ENCODE measurements at regions not wholly inside any gene's neighbourhood (a gene's known extent, or its start where the extent isn't known, plus 50 kb on each side); places are given as distances from the start of the nearest gene placed in this dataset.

DNA sequence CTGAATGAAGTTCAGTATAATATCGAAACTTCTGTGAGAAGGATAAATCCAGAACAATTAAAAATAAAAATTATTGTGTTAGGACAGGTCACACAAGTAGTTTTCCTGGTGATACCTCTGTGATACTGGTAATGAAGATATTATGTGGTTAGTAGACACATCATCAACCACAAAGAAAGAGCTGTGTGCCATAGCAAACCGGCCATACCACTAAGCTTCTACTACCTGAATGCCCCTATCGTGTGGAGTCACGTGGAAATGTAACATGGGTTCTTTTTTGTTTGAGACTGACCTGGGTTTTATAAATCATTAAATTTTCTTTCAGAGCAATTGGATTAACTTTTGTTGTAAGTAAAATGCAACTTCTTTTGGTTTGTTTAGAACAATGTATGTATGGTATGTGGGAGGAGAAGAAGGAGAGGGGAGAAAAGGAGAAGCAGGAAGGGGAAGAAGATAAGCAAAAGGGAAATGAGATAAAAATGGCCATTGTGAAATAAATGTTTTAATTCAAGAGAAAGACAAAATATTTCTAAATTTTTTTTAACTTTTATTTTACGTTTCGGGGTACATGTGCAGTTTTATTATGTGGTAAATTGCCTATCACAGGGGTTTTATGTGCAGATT is 58.2 kb upstream of the LRRC8B start:
- intact Hi-C loops (cut with micrococcal nuclease; ENCODE audit: unreplicated experiment) = no loop called here
- H3K36me3 ChIP-seq (ENCODE audit: control insufficient read depth, insufficient read depth, low read length) = no peaks in the 10 kb centered on the region
- TF ChIP-seq CTCF (IDR thresholded peaks at IDR 0.05; ENCODE audit: insufficient read depth in 1 of 2, low read depth in 1 of 2, low read length in 1 of 2, severe bottlenecking in 1 of 2, unreplicated experiment in 1 of 2) = no peak
- no peaks in the 10 kb centered on the region for H3K36me3 Mint-ChIP-seq (ENCODE audit: insufficient read depth, unreplicated experiment)
- no peaks in the 10 kb centered on the region for H3K9me3 Mint-ChIP-seq (ENCODE audit: unreplicated experiment)
- no TSS peak for BruUV-seq (replicated peaks)
- peaks cover 15% of the 10 kb centered on the region for H3K4me1 Mint-ChIP-seq (ENCODE audit: low read depth, unreplicated experiment)
- H3K27me3 ChIP-seq (replicated peaks; ENCODE audit: control insufficient read depth, insufficient read depth, low read length) = no peaks in the 10 kb centered on the region
- CTCF ChIA-PET = no interaction called here
- no peaks in the 10 kb centered on the region for H3K4me1 ChIP-seq
- no peaks in the 10 kb centered on the region for H3K27me3 Mint-ChIP-seq (ENCODE audit: insufficient read depth, unreplicated experiment)
- H3K4me3 Mint-ChIP-seq (ENCODE audit: unreplicated experiment) = no peak overlapping the region
- POLR2A ChIA-PET = no interaction called here
- no peak overlapping the region for H3K27ac Mint-ChIP-seq (ENCODE audit: unreplicated experiment)
- no peak overlapping the region for H3K4me3 ChIP-seq (ENCODE audit: low read depth, low read length)
- DNase-seq = no peak
- no peaks in the 10 kb centered on the region for H3K9me3 ChIP-seq

DNA sequence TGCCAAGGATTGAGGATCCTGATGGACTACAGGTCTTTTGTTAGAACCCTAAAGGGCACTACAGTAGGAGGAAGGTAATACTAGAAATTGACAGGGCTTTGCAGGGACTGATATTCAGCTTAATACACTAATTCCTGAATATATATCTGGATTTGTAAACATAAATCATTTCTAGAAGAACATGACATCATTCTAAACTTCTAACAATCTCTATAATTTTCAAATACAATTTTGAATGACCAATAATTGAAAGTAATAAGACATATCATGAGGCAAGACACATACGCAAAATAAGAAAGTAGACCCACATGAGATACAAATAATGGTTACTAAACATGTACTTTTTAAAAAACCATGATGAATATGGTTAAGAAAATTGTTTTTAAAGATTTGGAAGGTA is 52.4 kb upstream of the LRRC8B start:
- H3K27ac Mint-ChIP-seq (ENCODE audit: unreplicated experiment) = no peak overlapping the region
- Histone ChIP-seq H3K4me1 (no peaks in the 10 kb centered on the region), H3K36me3 (ENCODE audit: control insufficient read depth, insufficient read depth, low read length) (no peaks in the 10 kb centered on the region), H3K9me3 (no peaks in the 10 kb centered on the region), H3K27me3 (replicated peaks; ENCODE audit: control insufficient read depth, insufficient read depth, low read length) (no peaks in the 10 kb centered on the region), H3K4me3 (ENCODE audit: low read depth, low read length) (no peak overlapping the region)
- no peak for DNase-seq
- no peaks in the 10 kb centered on the region for H3K9me3 Mint-ChIP-seq (ENCODE audit: unreplicated experiment)
- ChIA-PET POLR2A (no interaction called here), CTCF (no interaction called here)
- peaks cover 9% of the 10 kb centered on the region for H3K27me3 Mint-ChIP-seq (ENCODE audit: insufficient read depth, unreplicated experiment)
- no peak for TF ChIP-seq CTCF (IDR thresholded peaks at IDR 0.05; ENCODE audit: insufficient read depth in 1 of 2, low read depth in 1 of 2, low read length in 1 of 2, severe bottlenecking in 1 of 2, unreplicated experiment in 1 of 2)
- no peaks in the 10 kb centered on the region for H3K36me3 Mint-ChIP-seq (ENCODE audit: insufficient read depth, unreplicated experiment)
- no peak overlapping the region for H3K4me3 Mint-ChIP-seq (ENCODE audit: unreplicated experiment)
- no peaks in the 10 kb centered on the region for H3K4me1 Mint-ChIP-seq (ENCODE audit: low read depth, unreplicated experiment)
- intact Hi-C loops (cut with micrococcal nuclease; ENCODE audit: unreplicated experiment) = no loop called here
- no TSS peak for BruUV-seq (replicated peaks)

DNA sequence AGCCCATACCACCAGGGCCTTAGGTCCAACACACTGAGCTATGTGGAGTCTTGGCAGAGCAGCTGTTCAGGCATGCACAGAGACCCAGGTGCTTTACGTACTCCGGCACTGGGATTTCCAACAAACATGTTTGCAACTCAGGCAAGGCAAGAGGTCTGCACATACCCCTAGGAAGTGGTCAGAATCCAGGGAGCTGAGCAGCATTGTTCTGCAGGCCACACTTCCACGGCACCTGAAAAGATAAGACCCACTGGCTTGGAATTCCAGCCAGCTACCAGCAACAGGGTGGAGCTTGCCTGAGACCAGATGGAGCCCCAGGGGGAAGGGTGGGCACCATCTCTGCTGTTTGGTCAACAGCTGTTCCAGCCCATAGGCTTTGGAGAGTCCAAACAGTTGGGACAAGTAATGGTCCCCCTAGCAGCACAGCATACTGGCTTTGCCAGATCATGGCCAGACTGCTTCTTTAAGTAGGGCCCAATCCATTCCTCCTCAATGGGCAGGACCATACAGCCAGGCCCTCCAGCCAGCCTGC is 51.7 kb upstream of the LRRC8B start:
- Mint-ChIP-seq H3K9me3 (ENCODE audit: unreplicated experiment) (no peaks in the 10 kb centered on the region), H3K4me1 (ENCODE audit: low read depth, unreplicated experiment) (no peaks in the 10 kb centered on the region), H3K27ac (ENCODE audit: unreplicated experiment) (no peak overlapping the region), H3K4me3 (ENCODE audit: unreplicated experiment) (no peak overlapping the region), H3K27me3 (ENCODE audit: insufficient read depth, unreplicated experiment) (peaks cover 9% of the 10 kb centered on the region), H3K36me3 (ENCODE audit: insufficient read depth, unreplicated experiment) (no peaks in the 10 kb centered on the region)
- H3K4me3 ChIP-seq (ENCODE audit: low read depth, low read length) = no peak overlapping the region
- H3K36me3 ChIP-seq (ENCODE audit: control insufficient read depth, insufficient read depth, low read length) = no peaks in the 10 kb centered on the region
- ChIA-PET POLR2A (no interaction called here), CTCF (no interaction called here)
- TF ChIP-seq CTCF (IDR thresholded peaks at IDR 0.05; ENCODE audit: insufficient read depth in 1 of 2, low read depth in 1 of 2, low read length in 1 of 2, severe bottlenecking in 1 of 2, unreplicated experiment in 1 of 2) = no peak
- no peaks in the 10 kb centered on the region for H3K27me3 ChIP-seq (replicated peaks; ENCODE audit: control insufficient read depth, insufficient read depth, low read length)
- no peak for DNase-seq
- intact Hi-C loops (cut with micrococcal nuclease; ENCODE audit: unreplicated experiment) = no loop called here
- H3K4me1 ChIP-seq = no peaks in the 10 kb centered on the region
- H3K9me3 ChIP-seq = no peaks in the 10 kb centered on the region
- no TSS peak for BruUV-seq (replicated peaks)

All from Caco-2 (cell line).